CD14-positive monocyte (primary cell): ENCODE measurements at regions not wholly inside any gene's neighbourhood (a gene's known extent, or its start where the extent isn't known, plus 50 kb on each side); places are given as distances from the start of the nearest gene placed in this dataset.

Experiments used
- DNase-seq, 3 donors: peaks; one replicate each; pipeline ENCODE4 v3.0.0-alpha.2; 2011 to 2022
- H2AFZ ChIP-seq: 2 replicates; pipeline ENCODE4 v1.6.0; 2012; ENCODE audit warnings: mild to moderate bottlenecking, low read depth, low read length, inconsistent platforms; ENCODE audit not compliant: insufficient read depth, poor library complexity, severe bottlenecking
- H3K27ac ChIP-seq, 2 donors: 1 replicate in 1 of 2; 2 replicates in 1 of 2; pipeline ENCODE4 v1.5.1; 2012 to 2013; ENCODE audit warnings: low read length in 2 of 2, control low read depth in 1 of 2, inconsistent platforms in 1 of 2, low read depth in 1 of 2, mild to moderate bottlenecking in 1 of 2
- H3K27me3 ChIP-seq, 2 donors: one replicate each; pipeline versions ENCODE4 v1.6.0 to v1.6.1; 2011 to 2013; ENCODE audit warnings: low read length in 2 of 2; ENCODE audit not compliant: control insufficient read depth in 2 of 2, insufficient read depth in 2 of 2
- H3K36me3 ChIP-seq, 2 donors: replicated peaks in 1 of 2; 1 replicate in 1 of 2; 2 replicates in 1 of 2; pipeline versions ENCODE4 v1.5.1 to v1.6.1; 2012 to 2013; ENCODE audit warnings: low read length in 2 of 2, control low read depth in 1 of 2, inconsistent platforms in 1 of 2, mild to moderate bottlenecking in 1 of 2; ENCODE audit not compliant: insufficient read depth in 2 of 2, control insufficient read depth in 1 of 2
- H3K4me1 ChIP-seq, 2 donors: 1 replicate in 1 of 2; 2 replicates in 1 of 2; pipeline versions ENCODE4 v1.5.1 to v1.6.1; 2012 to 2013; ENCODE audit warnings: low read length in 2 of 2, control low read depth in 1 of 2, inconsistent platforms in 1 of 2, mild to moderate bottlenecking in 1 of 2, moderate library complexity in 1 of 2; ENCODE audit not compliant: insufficient read depth in 2 of 2, control insufficient read depth in 1 of 2
- H3K4me2 ChIP-seq: replicated peaks from 2 replicates; pipeline ENCODE3; 2012; ENCODE audit warnings: low read length, moderate library complexity, mild to moderate bottlenecking; ENCODE audit not compliant: poor library complexity, severe bottlenecking; ENCODE audit errors: extremely low read depth
- H3K4me3 ChIP-seq, 3 experiments: fragments of 200-600 bp in 1 of 3; sonication (generic) in 1 of 3; replicated peaks in 1 of 3; 1 replicate in 2 of 3; 2 replicates in 1 of 3; pipeline ENCODE4 v1.5.1; 2011 to 2013; ENCODE audit warnings: low read length in 3 of 3, mild to moderate bottlenecking in 3 of 3, control low read depth in 2 of 3, low read depth in 2 of 3, inconsistent platforms in 1 of 3, moderate library complexity in 1 of 3
- H3K79me2 ChIP-seq: 2 replicates; pipeline ENCODE4 v1.6.0; 2012; ENCODE audit warnings: mild to moderate bottlenecking, control low read depth, inconsistent platforms, low read length, moderate library complexity; ENCODE audit not compliant: insufficient read depth
- H3K9ac ChIP-seq: 2 replicates; pipeline ENCODE4 v1.6.0; 2017; ENCODE audit warnings: low read length, mild to moderate bottlenecking; ENCODE audit not compliant: insufficient read depth, poor library complexity, severe bottlenecking
- H3K9me3 ChIP-seq, 2 donors: replicated peaks in 1 of 2; 1 replicate in 1 of 2; 2 replicates in 1 of 2; pipeline versions ENCODE4 v1.5.1 to v1.6.1; 2012 to 2013; ENCODE audit warnings: low read length in 2 of 2, control low read depth in 1 of 2; ENCODE audit not compliant: control insufficient read depth in 1 of 2, insufficient read depth in 1 of 2
- H4K20me1 ChIP-seq: 2 replicates; pipeline ENCODE4 v1.6.0; 2012; ENCODE audit warnings: mild to moderate bottlenecking, low read length, control low read depth, moderate library complexity; ENCODE audit not compliant: insufficient read depth
- H3K27ac Mint-ChIP-seq, 7 donors: one replicate each; pipeline ENCODE4 v1.8.0; 2020; ENCODE audit warnings: mild to moderate bottlenecking in 7 of 7, mixed read lengths in 7 of 7, moderate library complexity in 6 of 7, inconsistent platforms in 2 of 7
- H3K27me3 Mint-ChIP-seq, 3 donors: one replicate each; pipeline ENCODE4 v1.8.0; 2021 to 2022; ENCODE audit warnings: low read depth in 3 of 3, mild to moderate bottlenecking in 3 of 3, mixed read lengths in 3 of 3, moderate library complexity in 3 of 3, inconsistent platforms in 1 of 3
- H3K36me3 Mint-ChIP-seq, 2 donors: one replicate each; pipeline ENCODE4 v1.8.0; 2020; ENCODE audit warnings: mixed read lengths in 2 of 2, inconsistent platforms in 1 of 2, mild to moderate bottlenecking in 1 of 2
- H3K4me1 Mint-ChIP-seq: one replicate; pipeline ENCODE4 v1.8.0; 2020; ENCODE audit warnings: mild to moderate bottlenecking, mixed read lengths
- H3K4me3 Mint-ChIP-seq, 2 donors: one replicate each; pipeline ENCODE4 v1.8.0; 2020; ENCODE audit warnings: mild to moderate bottlenecking in 2 of 2, mixed read lengths in 2 of 2, moderate library complexity in 1 of 2
- H3K9me3 Mint-ChIP-seq, 7 donors: one replicate each; pipeline ENCODE4 v1.8.0; 2020 to 2022; ENCODE audit warnings: mixed read lengths in 7 of 7, mild to moderate bottlenecking in 6 of 7, moderate library complexity in 6 of 7, inconsistent platforms in 2 of 7
- WGBS: methylation state at CpG from one replicate; pipeline ENCODE4 v1.1.5; 2013; ENCODE audit warnings: missing lambda C conversion rate; ENCODE audit not compliant: insufficient coverage; 5-methylcytosine and 5-hydroxymethylcytosine counted together
- intact Hi-C, 2 donors: fragments of 100-400 bp; cut with micrococcal nuclease; formaldehyde crosslinking; loops; one replicate each; pipeline versions ENCODE4 v1.15.0 to v1.15.1; 2023
- TF ChIP-seq, protein P1 (sequence below): fragments of 200-600 bp; IDR thresholded peaks from one replicate; pipeline ENCODE4 v1.8.0; 2022; ENCODE audit warnings: antibody characterized with exemption, mild to moderate bottlenecking

DNA sequence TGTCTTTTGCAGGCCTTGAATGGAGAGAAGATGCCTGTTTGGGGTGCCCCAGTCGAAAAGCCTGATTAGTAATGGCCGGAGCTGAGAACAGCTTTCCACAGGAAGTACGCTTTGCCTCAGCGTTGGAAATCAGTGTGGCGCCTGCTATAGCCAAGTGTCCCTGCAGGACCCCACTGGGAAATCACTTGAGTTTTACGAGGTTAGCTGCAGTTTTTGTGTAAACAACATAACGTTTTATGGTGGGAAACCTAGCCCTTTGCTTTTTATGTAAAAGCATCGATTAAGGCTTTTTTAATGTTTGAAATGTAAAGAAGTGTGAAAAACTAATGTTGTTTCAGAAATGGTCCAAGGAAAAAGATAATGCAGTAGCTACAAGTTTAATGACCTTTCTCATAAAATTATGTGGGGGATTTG lies 234.2 kb downstream of the TTC32 start:
- Mint-ChIP-seq H3K9me3 (peaks cover 0 to 3% (median 0%) of the 10 kb centered on the region in 7 donors), H3K36me3 (no peaks in the 10 kb centered on the region), H3K27ac (no peak overlapping the region), H3K4me3 (peak overlapping the region in 1 of 2 donors; percentile 30), H3K27me3 (peaks cover 0 to 7% (median 0%) of the 10 kb centered on the region in 3 donors), H3K4me1 (no peaks in the 10 kb centered on the region)
- H3K4me2 ChIP-seq, result no peak overlapping the region
- H2AFZ ChIP-seq, result no peak overlapping the region
- H3K27me3 ChIP-seq, result peaks cover 0 to 3% of the 10 kb centered on the region in 2 donors
- H3K9ac ChIP-seq, result no peak overlapping the region
- H3K27ac ChIP-seq, result no peak overlapping the region
- intact Hi-C loops, result no loop called here
- H4K20me1 ChIP-seq, result no peaks in the 10 kb centered on the region
- TF ChIP-seq, protein P1, sequence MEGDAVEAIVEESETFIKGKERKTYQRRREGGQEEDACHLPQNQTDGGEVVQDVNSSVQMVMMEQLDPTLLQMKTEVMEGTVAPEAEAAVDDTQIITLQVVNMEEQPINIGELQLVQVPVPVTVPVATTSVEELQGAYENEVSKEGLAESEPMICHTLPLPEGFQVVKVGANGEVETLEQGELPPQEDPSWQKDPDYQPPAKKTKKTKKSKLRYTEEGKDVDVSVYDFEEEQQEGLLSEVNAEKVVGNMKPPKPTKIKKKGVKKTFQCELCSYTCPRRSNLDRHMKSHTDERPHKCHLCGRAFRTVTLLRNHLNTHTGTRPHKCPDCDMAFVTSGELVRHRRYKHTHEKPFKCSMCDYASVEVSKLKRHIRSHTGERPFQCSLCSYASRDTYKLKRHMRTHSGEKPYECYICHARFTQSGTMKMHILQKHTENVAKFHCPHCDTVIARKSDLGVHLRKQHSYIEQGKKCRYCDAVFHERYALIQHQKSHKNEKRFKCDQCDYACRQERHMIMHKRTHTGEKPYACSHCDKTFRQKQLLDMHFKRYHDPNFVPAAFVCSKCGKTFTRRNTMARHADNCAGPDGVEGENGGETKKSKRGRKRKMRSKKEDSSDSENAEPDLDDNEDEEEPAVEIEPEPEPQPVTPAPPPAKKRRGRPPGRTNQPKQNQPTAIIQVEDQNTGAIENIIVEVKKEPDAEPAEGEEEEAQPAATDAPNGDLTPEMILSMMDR, result no peak
- H3K79me2 ChIP-seq, result no peaks in the 10 kb centered on the region
- no peaks in the 10 kb centered on the region for H3K9me3 ChIP-seq
- H3K4me3 ChIP-seq, result no peak overlapping the region
- WGBS, result 47% methylated on average over 7 of the region's 8 CpGs
- H3K36me3 ChIP-seq, result no peaks in the 10 kb centered on the region
- no peaks in the 10 kb centered on the region for H3K4me1 ChIP-seq
- DNase-seq, result no peak

DNA sequence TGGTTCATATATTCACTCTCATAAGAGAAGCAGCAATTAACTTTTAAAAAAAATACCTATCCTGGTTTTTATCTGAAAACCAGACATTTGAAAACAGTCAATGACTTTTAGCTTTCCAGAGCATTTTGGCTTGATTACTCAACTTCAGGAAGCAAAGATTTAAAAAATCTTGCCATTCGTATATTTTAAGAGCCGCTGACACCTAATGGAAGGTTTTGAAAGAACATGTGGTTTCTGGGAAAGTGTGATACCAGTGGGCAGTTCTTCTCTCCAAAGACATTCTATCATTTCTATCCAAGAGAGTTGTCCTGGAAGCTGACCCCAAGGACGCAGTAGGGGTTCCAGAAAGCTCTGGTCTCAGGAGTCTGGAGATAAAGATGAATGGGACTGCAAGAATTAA lies 234.7 kb downstream of the TTC32 start:
- no peak overlapping the region for H3K27ac ChIP-seq
- no peaks in the 10 kb centered on the region for H3K9me3 Mint-ChIP-seq
- H3K9ac ChIP-seq, result no peak overlapping the region
- no peaks in the 10 kb centered on the region for H3K4me1 ChIP-seq
- H3K4me3 ChIP-seq, result no peak overlapping the region
- no peaks in the 10 kb centered on the region for H3K36me3 ChIP-seq
- TF ChIP-seq, protein P1, result no peak
- H3K4me2 ChIP-seq, result no peak overlapping the region
- no peak overlapping the region for H2AFZ ChIP-seq
- peaks cover 0 to 7% (median 0%) of the 10 kb centered on the region in 3 donors for H3K27me3 Mint-ChIP-seq
- no CpG with 5 or more reads among the region's 3 CpGs for WGBS
- H3K79me2 ChIP-seq, result no peaks in the 10 kb centered on the region
- H3K4me1 Mint-ChIP-seq, result no peaks in the 10 kb centered on the region
- H3K4me3 Mint-ChIP-seq, result no peak overlapping the region
- peaks cover 0 to 3% of the 10 kb centered on the region in 2 donors for H3K27me3 ChIP-seq
- H4K20me1 ChIP-seq, result no peaks in the 10 kb centered on the region
- H3K36me3 Mint-ChIP-seq, result no peaks in the 10 kb centered on the region
- no peak overlapping the region for H3K27ac Mint-ChIP-seq
- intact Hi-C loops, result no loop called here
- no peaks in the 10 kb centered on the region for H3K9me3 ChIP-seq
- no peak for DNase-seq
